ENCODE measurements at regions not wholly inside any gene's neighbourhood (a gene's known extent, or its start where the extent isn't known, plus 50 kb on each side); places are given as distances from the start of the nearest gene placed in this dataset.

GRCh38 chr5:82670692-82671091 lies 392.5 kb upstream of the RPS23 start:
- Histone ChIP-seq H3K4me2 (ENCODE audit: control insufficient read depth, insufficient read depth) (no peak overlapping the region), H3K4me1 (ENCODE audit: control insufficient read depth, insufficient read depth, low read length) (no peaks in the 10 kb centered on the region), H3K36me3 (ENCODE audit: control insufficient read depth in 2 of 2, insufficient read depth in 2 of 2, low read length in 1 of 2) (no peaks in the 10 kb centered on the region), H3K79me2 (ENCODE audit: control insufficient read depth, insufficient read depth, low read length) (no peaks in the 10 kb centered on the region), H2AFZ (ENCODE audit: control insufficient read depth, low read depth, low read length) (no peak overlapping the region), H3K4me3 (no peak overlapping the region), H3K9ac (ENCODE audit: control insufficient read depth, insufficient read depth, low read length) (no peak overlapping the region), H3K27me3 (replicated peaks in 1 of 2; ENCODE audit: control insufficient read depth in 2 of 2, insufficient read depth in 2 of 2, low read length in 1 of 2) (no peaks in the 10 kb centered on the region), H4K20me1 (ENCODE audit: control insufficient read depth, insufficient read depth) (no peaks in the 10 kb centered on the region), H3K9me3 (replicated peaks; ENCODE audit: control insufficient read depth, insufficient read depth, low read length) (peaks cover 1% of the 10 kb centered on the region; the same call in 2 of the 3 replicates), H3K27ac (ENCODE audit: control insufficient read depth, insufficient read depth) (no peak overlapping the region)
- ChIA-PET SMC1A (ENCODE audit: uncharacterized antibody, unreplicated experiment) (interaction anchor here (0.8 to 1.8 kb wide), 2 partner anchors 10 to 11 kb away, joined by 3 to 5 read pairs; no protein-coding TSS in a partner anchor), POLR2A (no interaction called here), RAD21 (ENCODE audit: unreplicated experiment) (no interaction called here), CTCF (interaction anchor here (0.9 to 1.0 kb wide), 2 partner anchors 8 to 29 kb away, joined by 3 read pairs; no protein-coding TSS in a partner anchor)
- whole genome bisulfite sequencing (ENCODE audit: insufficient coverage, insufficient replicate concordance, low lambda C conversion rate, missing lambda C conversion rate) = 61% methylated on average over 3 of the region's 3 CpGs
- DNase-seq (ENCODE audit: low read depth, low spot score) (no peak), FAIRE-seq (no peak), ATAC-seq (no peak)
- TF ChIP-seq NR2C2 (IDR thresholded peaks at IDR 0.05; ENCODE audit: borderline replicate concordance, control insufficient read depth, insufficient read length, low read depth) = no peak
- TF ChIP-seq DPF2 (IDR thresholded peaks at IDR 0.05) = no peak
- in situ Hi-C loops (cut with MboI) = no loop called here
- no TSS peak for BruUV-seq (replicated peaks)
- intact Hi-C loops (cut with micrococcal nuclease; ENCODE audit: unreplicated experiment) = no loop called here

- peaks cover 1% of the 10 kb centered on the region; the same call in 2 of the 3 replicates for H3K9me3 ChIP-seq (replicated peaks; ENCODE audit: control insufficient read depth, insufficient read depth, low read length)
- no peaks in the 10 kb centered on the region for H3K36me3 ChIP-seq (ENCODE audit: control insufficient read depth in 2 of 2, insufficient read depth in 2 of 2, low read length in 1 of 2)
- no peak overlapping the region for H3K4me3 ChIP-seq
- no peak overlapping the region for H3K27ac ChIP-seq (ENCODE audit: control insufficient read depth, insufficient read depth)
- POLR2A ChIA-PET = no interaction called here
- DNase-seq (ENCODE audit: low read depth, low spot score) (no peak), FAIRE-seq (no peak), ATAC-seq (no peak)
- H4K20me1 ChIP-seq (ENCODE audit: control insufficient read depth, insufficient read depth) = no peaks in the 10 kb centered on the region
- WGBS (ENCODE audit: insufficient coverage, insufficient replicate concordance, low lambda C conversion rate, missing lambda C conversion rate) = 94% methylated on average over 1 of the region's 1 CpG
- no peaks in the 10 kb centered on the region for H3K4me1 ChIP-seq (ENCODE audit: control insufficient read depth, insufficient read depth, low read length)
- no TSS peak for BruUV-seq (replicated peaks)
- CTCF ChIA-PET = interaction anchor here (0.7 to 1.0 kb wide), 3 partner anchors 9 to 41 kb away, joined by 3 read pairs; no protein-coding TSS in a partner anchor
- SMC1A ChIA-PET (ENCODE audit: uncharacterized antibody, unreplicated experiment) = interaction anchor here (0.6 to 1.8 kb wide), 2 partner anchors 11 to 236 kb away, joined by 3 read pairs; no protein-coding TSS in a partner anchor
- no peaks in the 10 kb centered on the region for H3K79me2 ChIP-seq (ENCODE audit: control insufficient read depth, insufficient read depth, low read length)
- H3K27me3 ChIP-seq (replicated peaks in 1 of 2; ENCODE audit: control insufficient read depth in 2 of 2, insufficient read depth in 2 of 2, low read length in 1 of 2) = no peaks in the 10 kb centered on the region
- in situ Hi-C loops (cut with MboI) = no loop called here
- RAD21 ChIA-PET (ENCODE audit: unreplicated experiment) = no interaction called here
- no peak overlapping the region for H2AFZ ChIP-seq (ENCODE audit: control insufficient read depth, low read depth, low read length)
- H3K9ac ChIP-seq (ENCODE audit: control insufficient read depth, insufficient read depth, low read length) = no peak overlapping the region
- TF ChIP-seq SIX5 (IDR thresholded peaks at IDR 0.05; ENCODE audit: low read depth, low read length, severe bottlenecking) (no peak), KAT2A (conservative IDR thresholded peaks at IDR 0.05; ENCODE audit: control insufficient read depth, low read depth, low read length) (no peak), SMAD5 (IDR thresholded peaks at IDR 0.05; ENCODE audit: low read depth) (no peak)
- intact Hi-C loops (cut with micrococcal nuclease; ENCODE audit: unreplicated experiment) = no loop called here
- no peak overlapping the region for H3K4me2 ChIP-seq (ENCODE audit: control insufficient read depth, insufficient read depth)
Observed at GRCh38 chr5:82669720-82670119, 391.6 kb upstream of the RPS23 start.

Measured in GM12878 (cell line).